ENCODE measurements at regions not wholly inside any gene's neighbourhood (a gene's known extent, or its start where the extent isn't known, plus 50 kb on each side); places are given as distances from the start of the nearest gene placed in this dataset.
"Not testable (repeated sequence)": the region's sequence is repeated elsewhere in the genome, so short reads cannot be mapped to it uniquely, and the experiment has no call there.

DNA sequence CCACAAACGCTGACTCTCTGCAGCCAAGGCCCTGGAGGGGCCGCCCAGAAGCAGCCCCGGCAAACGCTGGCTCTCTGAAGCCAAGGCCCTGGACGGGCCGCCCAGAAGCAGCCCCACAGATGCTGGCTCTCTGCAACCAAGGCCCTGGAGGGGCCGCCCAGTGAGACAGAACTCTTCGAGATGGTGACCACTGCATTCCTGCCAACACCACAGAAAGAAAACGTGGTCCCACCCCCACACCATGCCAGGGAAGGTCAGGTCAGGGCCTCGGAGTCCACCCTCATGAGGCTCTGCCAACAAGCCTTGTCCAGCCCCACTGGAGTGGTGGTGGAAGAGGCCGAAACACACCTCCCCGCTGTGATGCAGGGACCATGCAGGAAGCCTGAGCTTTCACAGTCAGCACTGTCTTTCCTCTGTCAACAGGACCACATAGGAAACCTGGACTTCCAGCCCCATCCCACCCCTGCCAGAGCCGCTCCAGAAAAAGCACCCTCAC lies 97.5 kb downstream of the DLL1 start:
- DNase-seq (ENCODE audit: low read depth) = no peak
- TF ChIP-seq CTCF (conservative IDR thresholded peaks at IDR 0.05; ENCODE audit: control insufficient read depth, insufficient read depth, low read depth, low read length) = no peak

DNA sequence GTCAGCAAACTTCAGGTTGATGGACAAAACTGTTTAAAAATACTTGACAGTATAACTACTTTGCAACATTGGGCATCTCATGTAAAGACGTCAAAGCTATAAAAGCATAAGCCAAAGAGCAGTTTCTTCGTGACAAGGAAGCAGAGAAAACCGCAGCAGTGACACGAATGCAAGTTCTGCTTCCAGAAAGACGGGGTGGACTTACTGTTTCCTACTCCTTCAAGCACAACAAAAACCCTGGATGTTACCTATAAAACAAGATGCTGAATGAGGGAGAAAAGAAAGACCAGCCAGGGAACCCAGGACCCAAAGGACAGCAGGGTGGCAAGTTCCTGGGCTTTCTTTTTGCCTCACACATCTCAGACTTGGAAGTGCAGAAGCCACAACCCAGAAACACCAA lies 98.0 kb downstream of the DLL1 start:
- H3K4me3 ChIP-seq (ENCODE audit: control insufficient read depth, low read depth, low read length) = no peak overlapping the region
- TF ChIP-seq CTCF (conservative IDR thresholded peaks at IDR 0.05; ENCODE audit: control insufficient read depth, insufficient read depth, low read depth, low read length) = no peak
- DNase-seq (ENCODE audit: low read depth) = no peak

More for the DNA sequence above, 97.5 kb downstream of the DLL1 start:
- no peak overlapping the region for H3K4me3 ChIP-seq (ENCODE audit: control insufficient read depth, low read depth, low read length)

GRCh38 chr6:170192101-170192500 lies 98.8 kb downstream of the DLL1 start:
- H3K4me3 ChIP-seq (ENCODE audit: control insufficient read depth, low read depth, low read length); DNase-seq (ENCODE audit: low read depth): not testable (repeated sequence)

- no peak overlapping the region for H3K4me3 ChIP-seq (ENCODE audit: control insufficient read depth, low read depth, low read length)
- no peak for DNase-seq (ENCODE audit: low read depth)
- no peak for TF ChIP-seq CTCF (conservative IDR thresholded peaks at IDR 0.05; ENCODE audit: control insufficient read depth, insufficient read depth, low read depth, low read length)
These were observed 100.8 kb downstream of the DLL1 start for GRCh38 chr6:170190046-170190445.

- TF ChIP-seq CTCF (conservative IDR thresholded peaks at IDR 0.05; ENCODE audit: control insufficient read depth, insufficient read depth, low read depth, low read length) = no peak
- DNase-seq (ENCODE audit: low read depth) = no peak
- H3K4me3 ChIP-seq (ENCODE audit: control insufficient read depth, low read depth, low read length) = no peak overlapping the region
These were observed 101.6 kb downstream of the DLL1 start for GRCh38 chr6:170189236-170189635.

- no peak for DNase-seq (ENCODE audit: low read depth)
- no peak overlapping the region for H3K4me3 ChIP-seq (ENCODE audit: control insufficient read depth, low read depth, low read length)
- no peak for TF ChIP-seq CTCF (conservative IDR thresholded peaks at IDR 0.05; ENCODE audit: control insufficient read depth, insufficient read depth, low read depth, low read length)
These were observed 102.3 kb downstream of the DLL1 start for GRCh38 chr6:170188571-170189001.

GRCh38 chr6:170187669-170188566 lies 103.0 kb downstream of the DLL1 start:
- H3K4me3 ChIP-seq (ENCODE audit: control insufficient read depth, low read depth, low read length) = no peak overlapping the region
- no peak for DNase-seq (ENCODE audit: low read depth)
- TF ChIP-seq CTCF (conservative IDR thresholded peaks at IDR 0.05; ENCODE audit: control insufficient read depth, insufficient read depth, low read depth, low read length) = no peak

All from fibroblast of mammary gland (primary cell).